ENCODE measurements at regions not wholly inside any gene's neighbourhood (a gene's known extent, or its start where the extent isn't known, plus 50 kb on each side); places are given as distances from the start of the nearest gene placed in this dataset.

DNA sequence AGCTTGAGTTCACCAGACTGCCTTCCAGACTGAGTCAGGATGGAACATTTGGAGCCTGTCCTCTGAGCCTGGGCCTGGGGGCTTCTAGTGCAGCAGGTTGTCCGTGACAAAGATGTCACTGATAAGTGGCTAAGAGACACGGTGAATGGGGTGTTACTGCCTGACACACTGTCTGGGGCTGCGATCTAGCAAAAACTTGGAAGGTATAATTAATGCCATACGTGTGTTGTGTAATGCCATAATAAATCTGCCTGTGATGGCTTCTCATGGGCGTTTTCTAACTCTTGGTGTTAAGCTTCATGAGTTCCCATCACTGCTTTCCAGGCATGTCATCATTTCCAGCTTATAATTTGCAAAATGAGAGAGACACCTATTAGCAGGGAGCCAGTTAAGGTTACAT is 215.4 kb downstream of the UTP18 start (continued):
- TF ChIP-seq CREB1 (CRISPR knock-in tag; IDR thresholded peaks at IDR 0.05; ENCODE audit: low read depth) (no peak), EZH2phosphoT487 (IDR thresholded peaks at IDR 0.05; ENCODE audit: unreplicated experiment) (no peak)

DNA sequence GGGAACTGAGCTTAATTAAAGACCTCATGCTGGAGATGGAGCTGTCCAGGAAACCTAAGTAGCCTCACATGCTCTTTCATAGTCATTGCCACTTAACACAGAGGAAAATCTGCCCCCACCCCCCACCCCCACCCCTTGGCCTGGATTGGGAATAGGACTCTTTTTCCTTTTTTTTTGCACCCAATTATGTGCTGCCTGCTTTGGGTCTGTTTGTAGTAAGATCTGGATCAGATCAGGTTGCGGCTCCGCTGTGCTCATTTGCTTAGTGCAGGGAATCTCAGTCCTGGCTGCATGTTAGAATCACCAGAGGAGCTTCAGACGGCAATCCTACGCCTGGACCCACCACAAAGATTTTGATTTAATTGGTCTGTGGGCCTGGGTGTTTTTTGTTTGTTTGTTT is 219.0 kb downstream of the UTP18 start:
- Mint-ChIP-seq H3K27ac (no peak overlapping the region), H3K4me1 (peaks cover 7% of the 10 kb centered on the region), H3K4me3 (no peak overlapping the region), H3K36me3 (ENCODE audit: low read depth) (peaks cover 4% of the 10 kb centered on the region; the same call in 1 of the 3 replicates), H3K9me3 (peaks cover 8% of the 10 kb centered on the region; the same call in 2 of the 3 replicates), H3K27me3 (ENCODE audit: insufficient read depth, low read depth, poor library complexity) (no peaks in the 10 kb centered on the region)
- DNase-seq (ENCODE audit: low spot score) (peak; percentile 34), ATAC-seq (peak; percentile 58)
- Histone ChIP-seq H3K27me3 (ENCODE audit: insufficient read depth) (no peaks in the 10 kb centered on the region), H3K4me2 (no peak overlapping the region), H3K27ac (ENCODE audit: low read depth) (no peak overlapping the region), H2AFZ (peak overlapping the region; percentile 39), H3K4me1 (ENCODE audit: insufficient read depth) (peaks cover 8% of the 10 kb centered on the region), H3F3A (replicated peaks; ENCODE audit: low read depth) (no peaks in the 10 kb centered on the region), H4K20me1 (replicated peaks; ENCODE audit: insufficient read depth) (no peaks in the 10 kb centered on the region), H3K4me3 (no peak overlapping the region), H3K36me3 (ENCODE audit: insufficient read depth) (no peaks in the 10 kb centered on the region), H3K79me2 (replicated peaks; ENCODE audit: insufficient read depth) (no peaks in the 10 kb centered on the region), H3K9me2 (ENCODE audit: insufficient read depth) (no peaks in the 10 kb centered on the region)
- TF ChIP-seq ZNF114 (CRISPR knock-in tag; IDR thresholded peaks at IDR 0.05) (no peak), STAT1 (IDR thresholded peaks at IDR 0.05; ENCODE audit: unreplicated experiment) (no peak)
- TF ChIP-seq, protein P1, sequence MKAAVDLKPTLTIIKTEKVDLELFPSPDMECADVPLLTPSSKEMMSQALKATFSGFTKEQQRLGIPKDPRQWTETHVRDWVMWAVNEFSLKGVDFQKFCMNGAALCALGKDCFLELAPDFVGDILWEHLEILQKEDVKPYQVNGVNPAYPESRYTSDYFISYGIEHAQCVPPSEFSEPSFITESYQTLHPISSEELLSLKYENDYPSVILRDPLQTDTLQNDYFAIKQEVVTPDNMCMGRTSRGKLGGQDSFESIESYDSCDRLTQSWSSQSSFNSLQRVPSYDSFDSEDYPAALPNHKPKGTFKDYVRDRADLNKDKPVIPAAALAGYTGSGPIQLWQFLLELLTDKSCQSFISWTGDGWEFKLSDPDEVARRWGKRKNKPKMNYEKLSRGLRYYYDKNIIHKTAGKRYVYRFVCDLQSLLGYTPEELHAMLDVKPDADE (IDR thresholded peaks at IDR 0.05), result no peak

DNA sequence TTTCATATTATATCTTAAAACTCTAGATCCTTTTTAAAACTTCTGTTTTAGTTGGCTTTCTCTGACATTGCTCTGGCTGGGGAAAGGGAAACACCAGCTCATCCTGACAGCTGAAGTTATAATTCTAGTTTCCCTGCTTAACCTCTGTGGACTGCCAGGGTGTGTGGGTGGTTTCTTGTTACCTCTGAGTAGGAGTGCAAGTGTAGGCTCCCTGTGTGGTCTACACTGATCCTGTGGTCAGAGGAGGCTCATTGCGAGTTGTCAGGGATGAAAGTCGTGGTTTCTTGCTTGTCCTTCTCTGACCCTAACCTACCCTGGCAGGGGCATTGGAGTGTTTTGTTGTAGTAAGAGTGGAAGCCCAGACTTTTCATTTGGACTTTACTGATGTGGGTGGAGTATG is 221.0 kb downstream of the UTP18 start:
- Mint-ChIP-seq H3K4me1 (peaks cover 5% of the 10 kb centered on the region; the same call in 2 of the 3 replicates), H3K9me3 (peaks cover 8% of the 10 kb centered on the region; the same call in 2 of the 3 replicates), H3K4me3 (no peak overlapping the region), H3K27ac (no peak overlapping the region), H3K27me3 (ENCODE audit: insufficient read depth, low read depth, poor library complexity) (no peaks in the 10 kb centered on the region), H3K36me3 (ENCODE audit: low read depth) (peaks cover 4% of the 10 kb centered on the region; the same call in 1 of the 3 replicates)
- Histone ChIP-seq H3K27me3 (ENCODE audit: insufficient read depth) (no peaks in the 10 kb centered on the region), H3F3A (replicated peaks; ENCODE audit: low read depth) (no peaks in the 10 kb centered on the region), H3K36me3 (ENCODE audit: insufficient read depth) (no peaks in the 10 kb centered on the region), H3K27ac (ENCODE audit: low read depth) (no peak overlapping the region), H3K79me2 (replicated peaks; ENCODE audit: insufficient read depth) (no peaks in the 10 kb centered on the region), H3K4me2 (no peak overlapping the region), H4K20me1 (replicated peaks; ENCODE audit: insufficient read depth) (no peaks in the 10 kb centered on the region), H3K9me2 (ENCODE audit: insufficient read depth) (no peaks in the 10 kb centered on the region), H2AFZ (no peak overlapping the region), H3K4me3 (no peak overlapping the region), H3K4me1 (ENCODE audit: insufficient read depth) (no peaks in the 10 kb centered on the region)
- ATAC-seq (no peak), DNase-seq (ENCODE audit: low spot score) (no peak)
- TF ChIP-seq, protein P2, sequence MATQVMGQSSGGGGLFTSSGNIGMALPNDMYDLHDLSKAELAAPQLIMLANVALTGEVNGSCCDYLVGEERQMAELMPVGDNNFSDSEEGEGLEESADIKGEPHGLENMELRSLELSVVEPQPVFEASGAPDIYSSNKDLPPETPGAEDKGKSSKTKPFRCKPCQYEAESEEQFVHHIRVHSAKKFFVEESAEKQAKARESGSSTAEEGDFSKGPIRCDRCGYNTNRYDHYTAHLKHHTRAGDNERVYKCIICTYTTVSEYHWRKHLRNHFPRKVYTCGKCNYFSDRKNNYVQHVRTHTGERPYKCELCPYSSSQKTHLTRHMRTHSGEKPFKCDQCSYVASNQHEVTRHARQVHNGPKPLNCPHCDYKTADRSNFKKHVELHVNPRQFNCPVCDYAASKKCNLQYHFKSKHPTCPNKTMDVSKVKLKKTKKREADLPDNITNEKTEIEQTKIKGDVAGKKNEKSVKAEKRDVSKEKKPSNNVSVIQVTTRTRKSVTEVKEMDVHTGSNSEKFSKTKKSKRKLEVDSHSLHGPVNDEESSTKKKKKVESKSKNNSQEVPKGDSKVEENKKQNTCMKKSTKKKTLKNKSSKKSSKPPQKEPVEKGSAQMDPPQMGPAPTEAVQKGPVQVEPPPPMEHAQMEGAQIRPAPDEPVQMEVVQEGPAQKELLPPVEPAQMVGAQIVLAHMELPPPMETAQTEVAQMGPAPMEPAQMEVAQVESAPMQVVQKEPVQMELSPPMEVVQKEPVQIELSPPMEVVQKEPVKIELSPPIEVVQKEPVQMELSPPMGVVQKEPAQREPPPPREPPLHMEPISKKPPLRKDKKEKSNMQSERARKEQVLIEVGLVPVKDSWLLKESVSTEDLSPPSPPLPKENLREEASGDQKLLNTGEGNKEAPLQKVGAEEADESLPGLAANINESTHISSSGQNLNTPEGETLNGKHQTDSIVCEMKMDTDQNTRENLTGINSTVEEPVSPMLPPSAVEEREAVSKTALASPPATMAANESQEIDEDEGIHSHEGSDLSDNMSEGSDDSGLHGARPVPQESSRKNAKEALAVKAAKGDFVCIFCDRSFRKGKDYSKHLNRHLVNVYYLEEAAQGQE (IDR thresholded peaks at IDR 0.05; ENCODE audit: unreplicated experiment), result no peak
- no peak for TF ChIP-seq JUNB (IDR thresholded peaks at IDR 0.05; ENCODE audit: unreplicated experiment)
- TF ChIP-seq CREB1 (CRISPR knock-in tag; IDR thresholded peaks at IDR 0.05; ENCODE audit: low read depth), result no peak
- TF ChIP-seq, protein P1 (IDR thresholded peaks at IDR 0.05), result no peak
- TF ChIP-seq ZNF114 (CRISPR knock-in tag; IDR thresholded peaks at IDR 0.05), result no peak
- TF ChIP-seq, protein P3, sequence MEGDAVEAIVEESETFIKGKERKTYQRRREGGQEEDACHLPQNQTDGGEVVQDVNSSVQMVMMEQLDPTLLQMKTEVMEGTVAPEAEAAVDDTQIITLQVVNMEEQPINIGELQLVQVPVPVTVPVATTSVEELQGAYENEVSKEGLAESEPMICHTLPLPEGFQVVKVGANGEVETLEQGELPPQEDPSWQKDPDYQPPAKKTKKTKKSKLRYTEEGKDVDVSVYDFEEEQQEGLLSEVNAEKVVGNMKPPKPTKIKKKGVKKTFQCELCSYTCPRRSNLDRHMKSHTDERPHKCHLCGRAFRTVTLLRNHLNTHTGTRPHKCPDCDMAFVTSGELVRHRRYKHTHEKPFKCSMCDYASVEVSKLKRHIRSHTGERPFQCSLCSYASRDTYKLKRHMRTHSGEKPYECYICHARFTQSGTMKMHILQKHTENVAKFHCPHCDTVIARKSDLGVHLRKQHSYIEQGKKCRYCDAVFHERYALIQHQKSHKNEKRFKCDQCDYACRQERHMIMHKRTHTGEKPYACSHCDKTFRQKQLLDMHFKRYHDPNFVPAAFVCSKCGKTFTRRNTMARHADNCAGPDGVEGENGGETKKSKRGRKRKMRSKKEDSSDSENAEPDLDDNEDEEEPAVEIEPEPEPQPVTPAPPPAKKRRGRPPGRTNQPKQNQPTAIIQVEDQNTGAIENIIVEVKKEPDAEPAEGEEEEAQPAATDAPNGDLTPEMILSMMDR (conservative IDR thresholded peaks at IDR 0.05; ENCODE audit: low read depth in 2 of 2), result no peak
- no peak for TF ChIP-seq POLR2AphosphoS5 (IDR thresholded peaks at IDR 0.05; ENCODE audit: low read depth)
- no peak for TF ChIP-seq EZH2phosphoT487 (IDR thresholded peaks at IDR 0.05; ENCODE audit: unreplicated experiment)
- no peak for TF ChIP-seq STAT1 (IDR thresholded peaks at IDR 0.05; ENCODE audit: unreplicated experiment)
- TF ChIP-seq ZNF331 (CRISPR knock-in tag; IDR thresholded peaks at IDR 0.05; ENCODE audit: low read depth), result no peak
- no peak for TF ChIP-seq NANOG (IDR thresholded peaks at IDR 0.05; ENCODE audit: borderline replicate concordance)
- no peak for TF ChIP-seq EZH2 (IDR thresholded peaks at IDR 0.05; ENCODE audit: low read depth, unreplicated experiment)
